Activated T-cell treated with anti-CD3 and anti-CD28 coated beads for 4 hours (primary cell): ENCODE measurements at regions not wholly inside any gene's neighbourhood (a gene's known extent, or its start where the extent isn't known, plus 50 kb on each side); places are given as distances from the start of the nearest gene placed in this dataset.

Experiments used
- DNase-seq: peaks from one replicate; pipeline ENCODE4 v3.0.0-alpha.2; 2020

DNA sequence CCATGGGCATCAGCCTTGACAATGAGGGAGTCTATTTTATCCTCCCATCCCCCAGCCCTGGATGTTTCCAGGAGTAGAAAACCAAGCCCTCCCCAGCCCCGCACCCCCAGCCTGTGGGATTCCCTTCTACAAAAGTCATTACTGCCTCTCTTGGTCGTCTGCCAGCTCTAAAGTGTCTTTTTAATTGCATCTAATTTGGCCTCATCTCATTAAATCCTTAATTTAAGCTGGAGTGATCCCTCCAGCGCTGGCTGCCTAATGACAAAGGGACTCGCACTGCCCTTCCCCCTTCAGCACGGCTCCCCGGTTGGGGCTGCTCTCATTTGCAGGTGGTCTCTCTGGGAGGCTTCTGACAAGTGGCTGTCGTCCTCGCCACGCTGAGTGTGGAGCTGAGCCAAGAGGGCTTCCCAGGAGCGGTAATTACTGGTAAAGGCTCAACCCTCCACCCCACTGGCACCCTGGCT, 107.9 kb upstream of the ALDH1B1 start:
- no peak for DNase-seq

DNA sequence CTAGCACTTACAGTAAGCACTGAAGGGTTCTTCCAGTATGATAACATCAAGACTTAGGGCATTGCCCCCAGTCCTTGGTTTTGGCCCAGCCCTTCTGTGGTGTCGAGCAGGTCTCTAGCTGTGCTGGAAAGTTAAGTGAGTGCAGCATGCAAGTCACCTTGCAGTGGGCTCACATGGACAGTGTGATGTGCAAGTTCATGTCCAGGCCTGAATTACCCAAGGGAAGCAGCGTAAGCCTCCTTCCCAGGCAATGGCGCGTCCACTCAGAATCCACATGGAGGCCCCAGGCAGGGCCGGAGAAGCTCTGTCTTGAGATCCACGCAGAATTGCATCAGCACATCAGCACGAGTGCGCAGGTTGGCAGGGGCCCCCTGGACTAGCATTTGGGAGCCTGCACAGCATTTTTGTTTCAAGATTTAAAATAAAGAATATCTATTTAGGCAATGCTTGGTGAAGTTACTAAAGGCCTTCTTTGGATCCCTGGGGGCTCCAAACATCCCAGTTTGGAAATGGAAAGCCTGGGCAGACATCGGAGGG, 108.4 kb upstream of the ALDH1B1 start:
- no peak for DNase-seq

DNA sequence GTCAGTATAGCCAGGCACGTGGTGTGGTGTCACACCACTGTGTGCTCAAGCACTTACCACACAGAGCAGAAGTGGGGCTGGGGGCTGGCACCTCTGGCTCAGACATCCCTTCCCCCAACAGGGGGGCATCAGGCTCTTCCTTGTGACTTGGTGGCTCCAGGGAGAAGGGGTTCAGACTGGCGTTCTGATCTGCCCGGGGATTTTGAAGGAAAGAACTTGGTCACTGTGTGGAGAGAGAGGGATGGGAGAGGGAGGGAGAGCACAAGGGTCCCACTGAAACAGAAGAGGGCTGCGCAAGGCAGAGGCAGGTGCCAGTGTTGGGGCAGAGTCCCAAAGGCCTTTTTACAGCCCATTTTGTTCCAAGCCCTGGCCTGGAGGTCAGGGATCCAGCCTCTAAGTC, 109.7 kb upstream of the ALDH1B1 start:
- no peak for DNase-seq

DNA sequence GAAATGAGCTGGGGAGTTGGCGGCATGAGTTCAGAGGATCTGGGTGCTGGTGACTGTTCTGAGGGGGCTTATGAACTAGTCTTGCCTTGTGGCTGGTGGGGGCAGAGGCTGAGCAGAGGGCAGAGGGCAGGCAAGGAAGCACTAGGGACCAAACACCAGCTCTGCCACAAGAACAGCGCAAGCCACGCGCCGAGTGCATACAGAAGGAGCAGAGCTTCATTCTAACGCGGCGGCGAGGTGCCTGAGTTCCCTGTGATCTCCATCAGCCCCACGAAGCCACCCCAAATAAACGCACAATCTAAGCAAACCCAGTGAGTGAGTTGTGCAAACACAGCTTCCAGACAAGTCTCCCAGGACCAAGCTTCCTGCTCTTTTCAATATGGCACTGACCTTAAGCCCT, 110.6 kb upstream of the ALDH1B1 start:
- no peak for DNase-seq

DNA sequence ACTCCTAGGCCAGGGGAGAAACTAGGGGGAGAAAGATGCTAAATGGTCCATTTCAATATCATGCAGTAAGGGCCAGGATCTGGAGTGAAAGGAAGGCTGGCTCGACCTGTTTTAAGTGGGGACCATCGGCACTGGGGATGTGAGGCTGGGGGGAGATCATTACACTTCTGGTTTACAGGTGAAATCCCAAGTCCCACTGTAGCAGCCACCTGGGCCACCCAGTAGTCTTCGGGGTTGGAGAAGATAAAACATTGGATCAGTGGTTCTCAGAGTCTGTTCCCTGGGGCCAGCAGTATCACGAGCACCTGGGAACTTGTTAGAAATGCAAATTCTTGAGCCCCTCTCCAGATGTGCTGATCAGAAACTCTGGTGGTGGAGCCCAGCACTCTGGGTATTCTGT, 111.3 kb upstream of the ALDH1B1 start:
- no peak for DNase-seq

DNA sequence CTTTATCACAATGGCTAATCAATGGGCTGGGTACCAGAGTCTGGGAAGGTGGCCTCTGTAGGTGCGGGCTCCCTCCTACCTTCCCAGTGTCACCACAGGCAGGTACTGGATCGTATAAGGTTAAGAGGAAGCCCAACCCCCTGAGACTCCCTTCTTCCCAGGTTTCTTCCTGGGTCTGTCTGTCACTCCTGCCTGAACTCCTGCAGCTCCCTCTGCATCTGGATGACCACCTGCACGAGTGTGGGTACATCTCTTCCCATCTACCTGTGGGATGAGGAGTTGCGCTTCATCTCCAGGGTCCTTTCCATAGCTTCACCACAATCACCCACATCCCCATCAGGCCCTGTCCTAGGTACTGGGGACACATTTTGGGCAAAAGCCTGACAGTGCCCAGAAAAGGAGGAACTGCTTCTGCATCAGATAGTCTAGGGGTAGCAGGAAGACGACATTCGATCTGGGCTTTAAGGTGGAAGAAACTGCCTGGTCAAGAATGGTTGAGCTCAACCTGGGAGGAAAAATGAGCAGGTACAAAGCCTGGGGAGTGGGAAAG, 112.2 kb upstream of the ALDH1B1 start:
- DNase-seq, result no peak

DNA sequence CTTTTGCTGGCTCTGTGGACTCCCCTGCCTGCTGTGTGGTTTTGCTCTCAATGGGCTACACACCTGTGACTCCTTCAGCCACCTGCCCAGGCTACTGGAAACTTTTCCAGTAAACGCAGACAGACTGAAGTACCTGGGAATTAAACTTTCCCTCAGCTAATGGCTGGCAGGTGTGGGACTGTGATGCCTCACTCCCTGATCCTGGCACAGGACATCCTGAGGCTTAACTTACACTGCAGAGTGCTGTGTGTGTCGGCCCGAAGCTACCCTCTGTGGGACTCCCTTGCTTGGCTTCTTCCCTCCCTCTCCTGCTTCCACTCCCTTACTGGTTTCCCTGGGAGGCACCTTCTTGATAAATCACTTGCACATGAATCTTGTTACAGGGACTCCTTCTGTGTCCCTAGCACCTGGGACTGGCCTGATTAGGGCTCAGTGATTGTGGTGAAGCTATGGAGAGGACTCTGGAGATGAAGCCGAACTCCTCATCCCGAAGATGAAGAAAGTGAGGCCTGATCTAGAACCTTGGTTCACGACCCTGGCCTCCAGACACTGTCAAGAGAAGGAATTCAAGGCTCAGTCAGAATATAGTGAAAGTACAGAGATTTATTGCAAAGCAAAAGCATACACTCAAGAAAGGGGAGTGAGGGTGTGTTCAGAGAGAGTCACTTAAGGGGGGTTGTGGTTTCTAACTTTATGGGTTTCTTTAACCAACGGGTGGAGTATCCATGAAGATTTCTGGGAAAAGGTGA, 113.4 kb upstream of the ALDH1B1 start:
- no peak for DNase-seq

DNA sequence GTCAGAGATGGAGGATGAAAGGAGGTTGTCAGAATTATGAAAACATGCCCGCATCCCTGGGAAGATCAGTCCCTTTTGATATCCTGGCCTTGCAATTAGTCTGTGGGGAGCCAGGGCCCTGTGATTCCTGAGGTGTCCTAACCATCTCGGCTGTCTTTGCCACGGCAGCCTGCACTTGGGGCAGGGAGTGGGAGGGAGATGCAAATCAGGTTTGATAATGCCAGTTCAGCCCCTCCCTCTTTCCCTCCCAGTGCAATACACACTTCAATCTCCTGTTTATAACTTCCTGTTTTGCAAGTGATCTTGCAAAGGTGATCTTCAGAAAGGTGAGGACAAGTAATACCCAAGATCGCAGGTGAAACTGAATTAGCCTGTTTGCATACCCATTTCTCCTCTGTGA, 114.0 kb upstream of the ALDH1B1 start:
- DNase-seq, result no peak

DNA sequence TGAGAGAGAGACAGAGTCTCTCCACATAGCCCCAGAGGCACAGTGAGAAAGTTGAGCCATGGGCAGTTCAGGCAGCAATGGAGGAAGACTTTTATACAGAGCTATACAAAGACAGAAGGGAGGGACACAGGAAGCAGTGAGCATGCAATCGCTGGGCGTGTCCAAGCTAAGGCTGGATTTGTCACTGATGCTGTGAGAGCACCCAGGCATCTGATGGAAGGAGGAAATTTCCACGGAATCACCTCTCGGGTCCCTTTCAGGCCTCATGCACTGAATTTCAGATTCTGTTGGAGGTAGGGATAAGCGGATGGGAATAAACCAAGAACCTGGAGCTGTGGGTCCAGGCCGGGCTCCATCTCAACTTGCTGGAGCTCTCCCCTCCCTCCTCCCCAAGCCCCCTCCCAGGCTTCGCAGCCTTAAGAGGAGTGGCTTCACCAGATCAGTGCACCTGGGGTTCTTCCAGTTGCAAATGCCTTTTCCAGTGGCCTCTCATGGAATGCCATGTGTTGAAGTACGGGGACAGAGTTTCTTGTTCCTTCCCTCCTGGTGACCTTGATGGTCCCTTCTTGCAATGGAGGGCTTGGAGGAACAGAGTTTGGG, 114.8 kb upstream of the ALDH1B1 start:
- no peak for DNase-seq

DNA sequence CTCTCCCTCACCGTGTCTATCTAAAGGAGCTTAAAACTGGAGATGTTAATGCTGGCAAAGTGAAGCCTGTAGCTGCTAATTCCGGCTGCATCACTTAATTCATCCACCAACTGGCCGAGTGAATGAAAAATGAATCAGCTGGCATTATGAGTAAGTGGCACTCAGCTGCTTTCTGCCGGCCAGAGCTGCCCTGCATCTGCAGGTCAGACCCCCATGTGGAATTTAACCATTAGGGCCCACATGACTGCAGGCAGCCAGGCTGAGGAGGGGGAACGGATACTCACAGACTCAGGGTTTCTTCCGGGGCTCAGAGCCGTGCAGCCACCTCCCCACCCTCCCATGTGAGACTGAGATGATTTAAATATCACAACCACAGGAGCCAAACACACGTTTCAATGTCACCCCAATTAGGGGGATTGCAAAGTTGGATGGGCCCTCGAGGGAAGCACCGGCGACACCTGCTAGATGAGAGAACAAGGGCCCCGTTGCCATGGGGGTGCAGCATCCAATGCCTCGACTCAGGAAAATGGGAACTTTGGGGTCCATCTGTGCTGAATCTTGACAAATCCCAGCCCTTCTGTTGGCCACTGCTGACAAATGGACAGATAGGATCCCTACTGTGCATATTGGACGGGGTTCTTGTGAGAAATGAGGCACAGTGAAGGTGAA, 115.6 kb upstream of the ALDH1B1 start:
- no peak for DNase-seq

DNA sequence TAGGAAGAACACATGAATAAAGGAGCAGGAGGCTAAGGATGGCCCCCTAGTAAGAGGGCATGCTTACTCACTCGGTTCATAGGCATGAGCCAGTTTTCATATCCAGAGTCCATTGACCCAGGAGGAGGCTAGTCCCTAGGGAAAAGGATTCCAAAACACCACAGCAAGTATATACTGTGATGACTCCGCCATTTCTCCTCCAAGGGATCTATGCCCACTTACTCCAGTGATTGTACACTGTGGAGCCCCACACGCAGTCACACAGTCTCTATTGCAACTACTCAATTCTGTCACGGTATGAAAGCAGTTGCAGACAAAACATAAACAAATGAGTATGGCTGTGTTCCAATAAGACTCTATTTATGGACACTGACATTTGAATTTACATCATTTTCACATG, 117.7 kb upstream of the ALDH1B1 start:
- no peak for DNase-seq

DNA sequence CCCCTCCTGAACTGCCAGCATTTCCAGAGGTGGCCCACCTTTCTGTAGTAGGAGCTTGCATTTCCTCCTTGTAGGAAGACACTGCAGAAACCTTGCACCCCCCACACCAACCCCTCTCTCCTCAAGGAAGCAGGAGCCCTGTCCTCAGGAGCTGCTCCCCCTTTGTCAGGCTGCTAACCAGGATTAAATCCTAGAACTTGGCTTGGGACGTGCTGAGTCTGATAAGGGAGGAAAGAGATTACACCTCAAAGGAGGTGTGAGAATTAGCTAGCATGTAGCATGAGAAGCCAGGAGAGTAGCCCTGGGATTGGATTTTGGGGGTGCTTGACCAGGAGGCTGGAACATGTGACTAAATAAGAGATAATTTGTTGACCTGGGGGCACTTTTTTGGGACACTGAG, 119.8 kb upstream of the ALDH1B1 start:
- DNase-seq, result no peak

DNA sequence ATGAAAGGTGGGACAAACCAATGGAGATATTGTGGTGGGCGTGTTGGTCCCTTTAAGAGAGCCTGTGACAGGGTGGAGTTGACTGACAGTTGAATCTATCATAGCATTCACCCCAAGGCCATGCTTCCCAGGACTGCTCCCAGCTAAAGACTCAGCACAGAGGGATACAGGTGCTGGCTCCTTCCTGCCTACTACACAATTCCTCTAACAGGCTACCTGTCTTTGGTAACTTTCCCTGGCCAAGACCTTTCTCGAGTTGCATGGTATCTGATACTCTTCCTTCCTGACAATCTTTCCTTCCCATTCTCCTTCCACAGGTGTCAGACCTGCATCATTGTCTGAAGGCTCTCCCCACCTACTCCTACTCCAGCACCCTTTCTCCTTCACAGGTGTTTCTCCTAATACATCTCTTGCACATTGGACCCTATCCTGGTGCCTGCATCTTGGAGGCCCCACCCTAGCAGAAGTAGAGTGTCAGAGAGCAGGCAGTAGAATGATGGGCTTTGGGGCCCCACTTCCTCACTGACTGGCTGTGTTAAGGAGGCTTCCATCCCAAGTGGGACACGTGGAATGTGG, 120.7 kb upstream of the ALDH1B1 start:
- no peak for DNase-seq

DNA sequence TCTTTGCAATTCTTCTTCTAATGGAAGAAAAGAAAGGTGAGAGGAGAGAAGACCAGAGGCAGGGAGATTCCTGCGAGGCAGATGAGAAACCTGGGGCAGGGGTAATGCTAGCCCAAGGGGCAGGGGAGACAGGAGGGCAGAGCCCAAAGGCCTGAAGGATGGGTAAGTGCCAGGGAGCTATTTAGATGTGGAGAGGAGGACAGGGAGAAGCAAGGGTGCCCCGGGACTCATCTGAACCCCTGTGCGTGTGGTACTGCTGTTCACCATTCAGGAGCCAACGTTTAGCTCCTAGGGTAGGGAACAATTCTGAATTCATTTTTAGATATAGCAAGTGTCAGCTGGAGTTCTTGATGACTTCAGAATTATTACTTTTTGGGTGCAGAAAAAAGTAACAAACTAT, 122.7 kb upstream of the ALDH1B1 start:
- DNase-seq, result no peak

DNA sequence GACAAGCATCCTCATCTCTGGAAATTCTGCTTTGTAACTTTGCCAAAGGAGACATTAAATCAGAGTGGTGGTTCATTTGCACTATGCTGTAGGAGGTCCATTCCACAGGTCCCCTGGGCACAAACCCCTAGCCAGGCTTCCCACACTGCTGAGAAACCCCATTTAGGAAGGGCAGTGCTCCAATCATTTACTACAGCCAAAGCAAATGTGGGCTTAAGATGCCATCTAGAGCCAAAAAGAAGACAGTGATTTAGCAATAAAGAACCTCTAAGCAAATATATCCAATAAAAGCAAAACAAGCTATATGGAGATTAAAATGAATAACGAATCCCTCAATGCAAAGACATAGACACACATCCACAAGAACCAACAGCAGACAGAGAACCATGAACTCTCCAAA, 129.0 kb upstream of the ALDH1B1 start:
- no peak for DNase-seq

DNA sequence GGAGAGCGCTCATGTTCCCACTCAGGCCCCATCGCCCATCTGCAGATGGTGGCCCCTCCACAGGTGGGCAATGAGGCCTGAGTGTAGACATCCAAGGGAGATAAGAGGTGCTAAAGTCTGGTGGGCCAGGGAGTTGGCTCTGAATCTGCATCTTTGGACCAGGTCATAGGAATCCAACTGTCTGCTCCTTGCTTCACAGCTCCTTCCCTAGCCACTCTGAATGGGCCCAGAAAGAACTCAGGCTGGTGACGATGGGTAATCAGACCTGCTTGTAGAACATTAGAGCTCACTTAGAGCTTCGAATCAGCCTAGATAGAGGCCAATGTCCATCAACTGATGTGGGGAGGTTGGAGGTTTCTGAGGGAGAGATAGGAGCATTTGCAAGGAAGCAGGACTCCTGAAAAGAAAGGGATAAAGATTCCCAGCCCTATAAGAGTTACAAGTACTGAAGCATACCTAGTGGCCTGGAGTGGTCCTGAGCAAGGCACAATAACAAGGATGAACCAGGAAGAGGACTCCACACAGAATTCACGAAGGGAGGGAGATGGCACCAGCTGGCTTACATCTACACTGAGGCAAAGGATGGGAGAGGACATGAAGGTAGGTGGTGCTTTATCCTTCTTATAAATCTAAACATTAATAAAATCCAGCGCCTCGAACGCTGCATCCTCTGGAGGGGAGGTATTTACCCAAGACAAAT, 132.8 kb upstream of the ALDH1B1 start:
- no peak for DNase-seq

DNA sequence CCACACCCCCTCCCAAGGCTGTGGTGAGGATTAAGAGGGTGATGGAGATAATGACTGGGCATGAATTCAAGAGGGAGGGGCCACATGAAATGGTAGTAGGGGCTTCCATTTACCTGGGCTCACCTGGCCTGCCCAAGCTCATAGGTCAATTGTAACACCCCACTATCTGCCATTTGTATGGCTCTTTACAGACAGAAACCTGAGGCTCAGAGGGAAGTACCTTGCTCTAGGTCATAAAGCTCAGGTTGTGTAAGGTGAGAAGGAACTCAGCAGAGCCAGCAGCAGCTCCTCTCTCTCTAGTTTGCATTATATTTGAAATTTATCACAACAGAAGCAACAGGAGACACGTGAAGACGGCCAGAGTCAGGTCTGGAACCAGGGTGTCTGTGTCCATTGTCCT, 133.4 kb upstream of the ALDH1B1 start:
- no peak for DNase-seq

DNA sequence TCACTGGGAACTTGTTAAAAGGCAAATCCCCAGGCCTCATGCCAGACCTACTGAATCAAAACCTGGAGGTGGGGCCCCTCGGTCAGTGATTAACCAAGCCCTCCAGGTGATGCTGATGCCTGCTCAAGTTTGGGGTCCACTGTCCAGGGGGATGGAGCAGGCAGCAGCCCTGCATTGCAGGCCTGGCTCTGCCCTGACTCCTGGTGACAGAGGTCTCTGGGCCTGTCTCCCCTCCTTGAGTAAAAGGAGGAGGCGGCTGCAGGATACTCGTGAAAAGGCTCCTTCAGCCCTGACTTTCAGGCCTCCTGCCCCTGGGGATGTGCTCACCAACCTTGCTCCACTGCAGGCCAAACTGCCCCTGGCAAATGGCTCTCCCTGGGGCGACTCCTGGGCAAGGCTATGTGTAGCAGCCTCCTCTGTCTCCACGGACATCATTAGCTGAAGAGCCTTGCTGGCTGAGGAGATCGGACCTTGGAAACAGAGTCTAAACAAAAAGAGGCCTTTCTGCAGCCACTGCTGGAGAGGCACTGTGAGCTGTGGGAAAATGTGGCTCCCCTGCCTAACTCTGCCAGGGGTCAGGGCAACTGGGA, 134.8 kb upstream of the ALDH1B1 start:
- no peak for DNase-seq

DNA sequence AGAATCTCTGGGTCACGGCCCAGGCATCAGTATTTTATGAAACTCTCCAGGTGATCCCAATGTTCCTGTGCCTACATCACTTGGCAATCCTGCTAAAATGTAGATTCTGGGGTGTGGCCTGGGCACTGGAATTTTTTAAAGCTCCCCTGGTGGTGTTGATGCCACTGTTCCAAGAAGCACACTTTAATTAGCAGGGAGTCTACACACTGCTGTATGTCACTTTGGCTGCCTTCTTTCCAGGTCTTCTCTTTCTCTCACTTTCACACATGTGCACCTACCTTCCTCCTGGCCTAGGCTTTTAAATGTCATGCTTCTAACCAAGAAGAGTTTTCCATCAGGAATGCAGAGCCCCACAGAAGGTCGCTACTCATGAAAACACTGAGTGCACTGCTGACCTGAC, 136.0 kb upstream of the ALDH1B1 start:
- DNase-seq, result no peak

DNA sequence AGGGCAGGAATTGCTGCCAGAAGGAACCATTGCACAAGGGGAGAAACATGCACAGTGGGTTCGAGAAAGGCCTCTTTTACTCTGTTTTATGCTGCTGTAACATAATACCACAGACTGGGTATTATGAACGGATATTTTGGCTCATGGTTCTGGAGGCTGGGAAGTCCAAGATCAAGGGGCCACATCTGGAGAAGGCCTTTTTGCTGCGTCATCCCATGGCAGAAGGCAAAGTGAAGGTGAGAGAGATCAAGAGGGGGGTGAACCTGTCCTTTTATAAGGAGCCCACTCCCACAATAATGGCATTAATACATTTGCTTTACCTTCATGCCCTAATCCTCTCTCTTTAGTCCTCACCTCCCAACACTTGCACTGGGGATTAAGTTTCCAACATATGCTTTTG, 136.9 kb upstream of the ALDH1B1 start:
- DNase-seq, result no peak

DNA sequence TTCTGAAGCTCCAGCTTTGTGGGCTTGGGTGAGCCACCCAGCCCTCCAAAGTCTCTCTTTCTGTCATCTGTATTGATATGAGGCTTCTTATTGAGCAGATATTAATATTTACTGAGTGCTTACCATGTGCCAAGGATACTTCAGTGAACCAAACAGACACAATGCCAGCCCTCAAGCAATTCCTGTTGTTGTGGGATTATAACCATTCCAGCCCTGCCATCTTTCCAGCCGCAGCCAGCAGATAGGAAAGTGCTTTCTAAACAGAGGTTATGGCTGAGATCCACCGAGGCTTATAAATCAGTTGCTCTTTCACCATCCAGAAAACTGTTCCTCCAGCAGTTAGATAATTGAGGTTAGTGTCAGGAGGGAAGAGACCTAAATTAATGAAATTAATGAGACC, 137.7 kb upstream of the ALDH1B1 start:
- DNase-seq, result no peak

DNA sequence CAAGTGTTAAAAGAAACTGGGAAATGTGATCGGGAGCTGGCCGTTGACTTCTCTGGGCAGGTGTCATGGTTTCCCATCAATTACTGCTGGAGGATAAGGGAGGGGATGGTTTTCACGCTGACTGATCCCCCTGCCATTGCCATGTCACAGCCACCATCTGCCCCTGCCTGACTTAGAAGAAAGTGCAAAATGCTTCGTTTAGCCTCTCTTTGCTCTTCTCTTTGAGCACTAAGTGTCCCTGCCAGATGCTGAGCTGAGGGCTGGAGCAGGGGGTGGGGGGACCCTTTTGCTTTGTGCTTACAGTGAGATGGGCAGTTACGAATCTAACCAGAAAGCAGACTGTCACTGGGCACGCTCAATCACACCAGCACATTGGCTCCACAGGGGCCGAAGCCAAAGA, 138.4 kb upstream of the ALDH1B1 start:
- DNase-seq, result no peak
